Heart right ventricle (tissue), 16 donors: ENCODE measurements at regions not wholly inside any gene's neighbourhood (a gene's known extent, or its start where the extent isn't known, plus 50 kb on each side); places are given as distances from the start of the nearest gene placed in this dataset.
"Not testable (repeated sequence)": the region's sequence is repeated elsewhere in the genome, so short reads cannot be mapped to it uniquely, and the experiment has no call there.

Experiments
- ATAC-seq, 8 donors: fragments of 200-7000 bp; cut with Tn5 transposase; one replicate each; pipeline ENCODE4 v1.9.1; 2020; ENCODE audit warnings: mild to moderate bottlenecking in 8 of 8, moderate library complexity in 8 of 8, moderate number of reproducible peaks in 1 of 8
- DNase-seq, 2 donors: peaks; one replicate each; pipeline ENCODE4 v3.0.0-alpha.2; 2020
- H3K27ac ChIP-seq, 10 donors: fragments of 200-600 bp; sonication (generic) in 2 of 10; one replicate each; pipeline versions ENCODE4 v1.5.0 to v1.8.0; 2020 to 2022; ENCODE audit warnings: mild to moderate bottlenecking in 3 of 10
- H3K27me3 ChIP-seq, 7 donors: fragments of 200-600 bp; one replicate each; pipeline ENCODE4 v1.8.0; 2021 to 2022; ENCODE audit warnings: mild to moderate bottlenecking in 2 of 7
- H3K36me3 ChIP-seq, 9 donors: fragments of 200-600 bp; sonication (generic) in 1 of 9; one replicate each; pipeline versions ENCODE4 v1.5.0 to v1.8.0; 2020 to 2022; ENCODE audit warnings: mild to moderate bottlenecking in 2 of 9
- H3K4me1 ChIP-seq, 9 donors: fragments of 200-600 bp; sonication (generic) in 1 of 9; one replicate each; pipeline versions ENCODE4 v1.5.0 to v1.8.0; 2020 to 2022; ENCODE audit warnings: mild to moderate bottlenecking in 4 of 9
- H3K4me3 ChIP-seq, 10 donors: fragments of 200-600 bp; sonication (generic) in 2 of 10; one replicate each; pipeline versions ENCODE4 v1.5.0 to v1.8.0; 2020 to 2022; ENCODE audit warnings: mild to moderate bottlenecking in 7 of 10, moderate library complexity in 2 of 10
- H3K9me3 ChIP-seq, 11 donors: fragments of 200-600 bp in 10 of 11; sonication (generic) in 2 of 11; one replicate each; pipeline versions ENCODE4 v1.5.0 to v1.8.0; 2013 to 2022; ENCODE audit warnings: mild to moderate bottlenecking in 2 of 11, control low read depth in 1 of 11, moderate library complexity in 1 of 11
- CTCF ChIP-seq, 9 donors: fragments of 200-600 bp; sonication (generic) in 2 of 9; IDR thresholded peaks; one replicate each; pipeline versions ENCODE4 v1.5.0 to v1.8.0; 2021 to 2022; ENCODE audit warnings: antibody characterized with exemption in 9 of 9, mild to moderate bottlenecking in 5 of 9, moderate library complexity in 1 of 9
- WGBS, 2 donors: extraction: QIAGEN DNeasy Blood & Tissue Kit; methylation state at CpG; one replicate each; pipeline ENCODE4 v1.1.7; 2013; ENCODE audit warnings: inconsistent platforms in 1 of 2; 5-methylcytosine and 5-hydroxymethylcytosine counted together
- intact Hi-C, 10 donors: fragments of 100-400 bp; cut with DNase I; formaldehyde crosslinking; loops; one replicate each; pipeline versions ENCODE4 v1.11.1 to v1.14.2; 2022
- donor health status: Arrhythmogenic right ventricular cardiomyopathy.
- donor health status: ischemic (EF 13 %, LVEDD 7.1; RV severe dilation, severe dysfunction).
- donor health status: healthy with polysubstance abuse.
- donor health status: DM: no; HTN: yes; CAD: no.
- donor health status: DM: no; HTN: no; CAD: no.
- donor health status: ischemic (EF 25% LVEDD 6.9; RV normal size, moderate dysfunction).
- donor health status: ischemic (EF 25% LVEDD 5.7; RV mildly dilated, moderate dysfunction).
- donor health status: healthy.
- donor health status: DM: yes; HTN: yes; CAD: no.
- donor health status: Ischemic cardiomyopathy.
- donor health status: ischemic (EF 35%, LVEDD 5.7; RV mildly dilated, moderate dysfunction).
- donor health status: nonischemic (EF 11% LVEDD 7.7; RV severe dilation, severe dysfunction).
- donor health status: DM: yes; HTN: yes; CAD: no.
- donor health status: PGD.
- donor health status: ischemic (EF 29% LVEDD 5.4; RV normal size, mild dysfunction).
- donor health status: nonischemic (EF 23%, LVEDD 6.1; RV moderate dilation, normal function).

- no peak for TF ChIP-seq CTCF (IDR thresholded peaks at IDR 0.05)
- DNase-seq, result peak; percentile 23 to 53
- H3K36me3 ChIP-seq, result no peaks in the 10 kb centered on the region
- H3K4me3 ChIP-seq, result no peak overlapping the region
- WGBS, 2 donors, result 75 to 76% methylated on average over 6 of the region's 6 CpGs
- no peaks in the 10 kb centered on the region for H3K9me3 ChIP-seq
- H3K27ac ChIP-seq, result no peak overlapping the region
- peak in 5 of 8 donors; percentile 29 to 70 (median 65) for ATAC-seq
- peaks cover 0 to 21% (median 6%) of the 10 kb centered on the region in 9 donors for H3K4me1 ChIP-seq
- intact Hi-C loops, result no loop called here
- peaks cover 0 to 15% (median 0%) of the 10 kb centered on the region in 7 donors for H3K27me3 ChIP-seq
These were observed 426.4 kb downstream of the PREX1 start for GRCh38 chr20:48401359-48401758.

DNA sequence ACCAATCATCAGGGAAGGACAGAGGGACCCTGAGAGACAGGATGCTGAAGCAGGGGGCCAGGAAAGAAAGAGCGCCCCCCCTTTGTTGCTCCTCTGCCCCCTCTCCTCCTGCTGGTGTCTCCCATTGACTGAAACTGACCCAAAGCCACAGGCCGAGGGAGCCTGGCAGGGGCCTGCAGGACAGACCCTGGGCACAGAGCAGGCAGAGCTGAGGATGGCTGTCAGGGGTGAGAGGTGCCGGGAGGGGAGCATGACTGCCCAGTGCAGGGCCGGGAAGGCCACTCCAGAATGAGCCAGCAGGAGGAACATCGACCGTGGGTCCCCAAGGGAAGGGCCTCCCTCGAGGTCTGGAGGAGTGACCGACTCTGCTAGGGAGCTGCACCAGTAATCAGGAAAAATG lies 427.8 kb downstream of the PREX1 start:
- no peak for DNase-seq
- H3K9me3 ChIP-seq, result no peaks in the 10 kb centered on the region

GRCh38 chr20:48398506-48399449 lies 429.0 kb downstream of the PREX1 start:
- Histone ChIP-seq H3K4me3 (no peak overlapping the region), H3K36me3 (no peaks in the 10 kb centered on the region), H3K9me3 (no peaks in the 10 kb centered on the region), H3K27me3 (peaks cover 0 to 25% (median 0%) of the 10 kb centered on the region in 7 donors), H3K27ac (no peak overlapping the region), H3K4me1 (peaks cover 0 to 21% (median 6%) of the 10 kb centered on the region in 9 donors)
- peak in 1 of 2 donors; percentile 18 for DNase-seq
- no peak for TF ChIP-seq CTCF (IDR thresholded peaks at IDR 0.05)
- 82 to 84% methylated on average over 16 of the region's 16 CpGs for WGBS, 2 donors
- peak in 2 of 8 donors; percentile 10 to 23 for ATAC-seq
- intact Hi-C loops, result no loop called here

More for the DNA sequence above, 427.8 kb downstream of the PREX1 start:
- H3K4me1 ChIP-seq, result peaks cover 0 to 21% (median 6%) of the 10 kb centered on the region in 9 donors
- no peak overlapping the region for H3K27ac ChIP-seq
- intact Hi-C loops, result no loop called here
- TF ChIP-seq CTCF (IDR thresholded peaks at IDR 0.05), result no peak
- H3K4me3 ChIP-seq, result no peak overlapping the region
- 69 to 71% methylated on average over 8 of the region's 8 CpGs for WGBS, 2 donors
- ATAC-seq, result no peak
- H3K36me3 ChIP-seq, result no peaks in the 10 kb centered on the region
- peaks cover 0 to 23% (median 0%) of the 10 kb centered on the region in 7 donors for H3K27me3 ChIP-seq

GRCh38 chr20:48396981-48397861 lies 430.6 kb downstream of the PREX1 start:
- DNase-seq, H3K36me3 ChIP-seq, intact Hi-C loops, H3K4me3 ChIP-seq, H3K27ac ChIP-seq, H3K9me3 ChIP-seq: not testable (repeated sequence)
- peaks cover 0 to 21% (median 6%) of the 10 kb centered on the region in 9 donors for H3K4me1 ChIP-seq
- peaks cover 0 to 25% (median 0%) of the 10 kb centered on the region in 7 donors for H3K27me3 ChIP-seq
- WGBS, 2 donors, result 58 to 59% methylated on average over 19 of the region's 19 CpGs
- peak in 7 of 8 donors; percentile 13 to 53 (median 35) for ATAC-seq
